T-helper 22 cell (primary cell): ENCODE measurements at regions not wholly inside any gene's neighbourhood (a gene's known extent, or its start where the extent isn't known, plus 50 kb on each side); places are given as distances from the start of the nearest gene placed in this dataset.

Source experiments
- DNase-seq: peaks from one replicate; pipeline ENCODE4 v3.0.0-alpha.2; 2020; ENCODE audit warnings: low read depth

GRCh38 chr12:93177208-93178153 is 200.2 kb upstream of the NUDT4 start:
- no peak for DNase-seq

- DNase-seq: no peak
Observed at GRCh38 chr12:93178154-93178878, 199.4 kb upstream of the NUDT4 start.

- no peak for DNase-seq
Observed at GRCh38 chr12:93179792-93180191, 197.9 kb upstream of the NUDT4 start.

- DNase-seq: no peak
Observed at GRCh38 chr12:93180566-93180965, 197.2 kb upstream of the NUDT4 start.

- no peak for DNase-seq
Observed at GRCh38 chr12:93181409-93181965, 196.2 kb upstream of the NUDT4 start.

- no peak for DNase-seq
Observed at GRCh38 chr12:93183940-93184671, 193.6 kb upstream of the NUDT4 start.

GRCh38 chr12:93184672-93185368 is 192.9 kb upstream of the NUDT4 start:
- DNase-seq: no peak

GRCh38 chr12:93185369-93185741 is 192.4 kb upstream of the NUDT4 start:
- DNase-seq: no peak

- no peak for DNase-seq
Observed at GRCh38 chr12:93186131-93186530, 191.6 kb upstream of the NUDT4 start.

- DNase-seq: no peak
Observed at GRCh38 chr12:93186621-93187020, 191.1 kb upstream of the NUDT4 start.

GRCh38 chr12:93191423-93191822 is 186.3 kb upstream of the NUDT4 start:
- no peak for DNase-seq

- DNase-seq: no peak
Observed at GRCh38 chr12:93191956-93192355, 185.8 kb upstream of the NUDT4 start.

- no peak for DNase-seq
Observed at GRCh38 chr12:93192878-93193277, 184.8 kb upstream of the NUDT4 start.

GRCh38 chr12:93195511-93195910 is 182.2 kb upstream of the NUDT4 start:
- DNase-seq: no peak

GRCh38 chr12:93197067-93197593 is 180.6 kb upstream of the NUDT4 start:
- no peak for DNase-seq

GRCh38 chr12:93198086-93198485 is 179.6 kb upstream of the NUDT4 start:
- DNase-seq: no peak

- no peak for DNase-seq
Observed at GRCh38 chr12:93199831-93200236, 177.9 kb upstream of the NUDT4 start.

- DNase-seq: no peak
Observed at GRCh38 chr12:93200291-93200917, 177.3 kb upstream of the NUDT4 start.

- no peak for DNase-seq
Observed at GRCh38 chr12:93201990-93202389, 175.7 kb upstream of the NUDT4 start.

GRCh38 chr12:93202688-93203087 is 175.0 kb upstream of the NUDT4 start:
- DNase-seq: no peak

- DNase-seq: no peak
Observed at GRCh38 chr12:93203361-93203760, 174.4 kb upstream of the NUDT4 start.
